Activated CD4-positive, alpha-beta T cell treated with anti-CD3 and anti-CD28 coated beads, Interleukin-2, Interleukin-6, amounts not matched to agents 100 ng/mL and 50 ng/mL, durations not matched to agents 16 hours and 8 hours (primary cell): ENCODE measurements at regions not wholly inside any gene's neighbourhood (a gene's known extent, or its start where the extent isn't known, plus 50 kb on each side); places are given as distances from the start of the nearest gene placed in this dataset.

Experiments
- DNase-seq: peaks from one replicate; pipeline ENCODE4 v3.0.0-alpha.2; 2020

DNA sequence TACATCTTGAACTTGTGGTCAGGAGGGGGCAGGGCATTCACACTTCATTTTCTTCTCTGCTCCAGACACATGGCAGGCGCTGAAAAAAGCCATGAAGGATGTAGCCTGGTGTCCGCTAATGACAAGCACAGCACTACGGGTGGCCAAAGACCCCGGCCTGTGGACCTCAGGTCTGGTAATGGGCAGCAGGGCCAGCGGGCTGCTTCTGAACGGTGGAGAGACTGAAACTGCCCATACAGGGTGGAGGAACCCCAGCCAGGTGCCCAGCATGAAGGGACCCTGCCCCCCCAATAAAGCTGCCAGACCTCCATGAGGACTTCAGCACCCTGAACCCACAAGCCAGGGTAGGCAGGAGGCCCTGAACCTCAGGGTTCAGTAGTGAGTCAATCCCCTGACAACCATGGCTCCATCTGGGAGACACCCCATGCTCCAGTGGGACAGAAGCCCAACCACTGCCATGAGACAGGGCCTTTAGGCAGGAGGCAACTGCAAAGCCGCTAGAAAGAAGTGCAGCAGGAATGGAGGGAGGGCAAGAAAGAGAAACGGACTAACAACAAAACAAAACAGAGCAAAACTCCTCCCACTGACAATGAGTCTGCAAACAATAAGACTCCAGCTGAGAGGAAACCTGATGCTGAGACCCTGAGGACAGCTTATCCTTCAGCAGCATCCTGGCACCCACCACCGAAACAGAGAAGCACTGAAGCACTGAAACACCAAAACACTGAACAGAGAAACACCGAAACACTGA, 140.2 kb upstream of the PPP2R2D start:
- no peak for DNase-seq

DNA sequence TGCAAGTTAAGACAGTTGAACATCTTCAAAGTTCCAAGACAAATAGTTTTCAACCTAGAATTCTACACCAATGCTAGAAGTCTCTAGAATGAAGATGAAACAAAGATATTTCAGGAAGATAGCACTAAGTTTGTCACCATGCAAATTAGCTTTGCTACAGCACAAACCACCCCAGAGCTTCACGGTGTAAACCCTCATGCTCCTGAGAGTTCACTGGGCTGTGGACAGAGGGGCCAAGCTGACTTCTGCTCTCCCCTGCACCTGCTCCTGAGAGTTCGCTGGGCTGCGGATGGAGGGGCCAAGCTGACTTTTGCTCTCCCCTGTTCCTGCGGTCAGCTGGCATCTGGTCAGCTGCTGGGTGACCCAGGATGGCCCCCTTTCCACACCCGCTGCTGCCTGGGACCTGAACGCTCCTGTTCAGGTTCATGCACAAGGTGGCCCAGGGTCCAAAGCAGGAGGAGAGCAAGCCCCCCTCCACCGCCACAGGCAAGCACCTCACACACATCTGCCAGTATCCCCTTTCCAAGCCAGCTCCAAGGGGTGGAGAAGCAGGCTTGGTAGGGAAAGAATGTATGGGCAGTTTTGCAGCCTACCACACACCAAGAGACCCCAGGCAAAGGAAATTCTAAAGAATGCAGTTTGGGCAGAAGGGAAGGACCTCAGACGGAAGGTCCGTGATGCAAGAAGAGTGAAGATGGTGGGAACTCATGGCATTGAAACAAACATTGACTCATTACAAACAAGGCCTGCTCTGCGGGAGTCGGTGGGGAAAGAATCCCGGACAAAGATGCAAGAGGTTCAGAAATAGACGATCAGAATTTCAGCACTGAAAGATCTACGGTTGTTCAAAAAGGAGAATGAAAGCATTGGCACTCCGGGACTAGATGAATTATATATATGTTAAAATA, 137.8 kb upstream of the PPP2R2D start:
- no peak for DNase-seq

DNA sequence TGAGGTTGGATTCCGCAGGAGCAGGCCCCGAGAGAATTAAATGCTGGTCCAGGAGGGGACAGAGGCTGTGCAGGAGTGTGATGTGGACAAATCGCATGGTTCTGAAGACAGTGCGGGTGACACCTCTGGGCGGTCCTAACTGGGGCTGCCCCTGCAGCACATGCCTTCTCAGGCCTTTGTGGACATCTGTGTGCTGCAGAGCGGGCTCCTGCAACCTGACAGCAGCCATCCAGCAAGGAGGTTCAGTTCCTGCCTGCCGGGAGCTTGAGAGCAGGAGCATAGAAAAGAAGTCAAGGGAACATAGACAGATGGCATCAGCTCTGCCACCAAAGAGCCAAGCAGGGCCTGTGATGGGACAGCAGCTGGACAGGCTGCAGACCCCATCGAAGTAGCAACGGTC, 135.9 kb upstream of the PPP2R2D start:
- DNase-seq: no peak

DNA sequence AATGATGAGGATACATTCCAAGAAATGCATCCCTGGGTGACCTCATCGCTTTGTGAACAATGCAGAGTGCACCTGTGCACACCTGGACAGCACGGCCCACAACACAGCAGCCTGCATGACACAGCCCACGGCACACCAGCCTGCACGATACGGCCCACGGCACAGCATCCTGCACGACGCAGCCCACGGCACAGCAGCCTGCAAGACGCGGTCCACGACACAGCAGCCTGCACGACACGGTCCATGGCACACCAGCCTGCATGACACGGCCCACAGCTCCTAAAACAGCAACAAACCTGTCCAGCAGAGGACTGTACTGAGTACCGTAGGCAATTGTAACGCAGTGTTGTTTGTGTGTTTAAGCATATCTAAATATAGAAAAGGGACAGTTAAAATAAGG, 134.7 kb upstream of the PPP2R2D start:
- no peak for DNase-seq

DNA sequence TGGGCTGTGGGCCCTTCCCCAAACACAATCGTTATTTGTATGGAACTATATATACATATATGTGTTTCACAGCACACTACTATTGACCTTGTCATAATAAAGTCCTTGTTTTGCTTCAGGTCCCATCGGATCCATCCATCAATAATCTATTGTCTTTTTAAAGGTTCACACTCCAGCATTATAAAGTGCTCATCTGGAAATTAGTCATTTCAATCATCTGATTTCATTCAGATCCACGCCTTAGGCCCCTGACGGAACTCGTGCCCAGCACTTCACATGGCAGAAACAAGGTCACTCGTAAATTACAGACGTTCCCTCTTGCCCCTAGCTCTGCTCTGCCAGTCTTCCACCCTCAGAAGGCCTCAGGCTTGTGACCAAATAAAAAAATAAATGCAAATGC, 133.1 kb upstream of the PPP2R2D start:
- DNase-seq: no peak

DNA sequence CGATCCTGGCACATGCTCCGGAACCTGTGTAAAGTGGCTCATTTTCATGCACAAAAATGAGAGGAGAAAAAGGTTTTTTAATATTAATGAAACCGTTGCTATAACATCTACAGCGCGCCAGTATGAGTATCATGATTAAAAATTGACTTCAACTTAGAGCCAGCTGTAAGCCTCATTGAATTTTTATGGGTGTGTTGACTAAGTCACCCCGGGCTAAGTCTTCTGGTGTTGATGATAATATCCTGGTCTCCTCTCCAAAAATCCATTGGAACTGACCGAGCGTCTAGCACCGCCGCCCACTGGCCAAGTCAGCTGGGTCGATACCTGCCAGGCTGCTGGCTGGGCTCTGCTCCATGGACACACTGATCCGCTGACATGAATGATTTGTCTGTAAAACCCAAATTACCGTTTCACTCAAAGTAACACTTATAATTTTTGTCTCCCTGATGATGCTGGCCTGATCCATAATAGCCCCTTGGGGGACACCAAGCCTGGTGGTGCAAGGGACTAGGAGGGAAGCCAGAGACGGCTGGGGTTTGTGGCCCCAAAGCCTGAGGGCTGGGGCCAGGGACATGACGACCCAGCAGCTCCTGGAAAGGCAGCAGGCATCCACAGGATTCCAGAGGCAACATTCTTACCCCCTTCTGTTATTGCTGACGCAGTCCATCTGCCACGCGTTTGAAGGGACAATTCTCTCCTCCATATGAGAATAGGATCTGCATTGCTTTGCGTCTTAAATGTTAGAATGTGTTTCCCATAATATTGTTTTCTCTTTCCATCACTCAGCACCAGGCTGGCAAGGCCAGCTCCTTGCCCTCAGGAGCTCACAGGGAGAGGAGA, 131.0 kb upstream of the PPP2R2D start:
- DNase-seq: no peak

DNA sequence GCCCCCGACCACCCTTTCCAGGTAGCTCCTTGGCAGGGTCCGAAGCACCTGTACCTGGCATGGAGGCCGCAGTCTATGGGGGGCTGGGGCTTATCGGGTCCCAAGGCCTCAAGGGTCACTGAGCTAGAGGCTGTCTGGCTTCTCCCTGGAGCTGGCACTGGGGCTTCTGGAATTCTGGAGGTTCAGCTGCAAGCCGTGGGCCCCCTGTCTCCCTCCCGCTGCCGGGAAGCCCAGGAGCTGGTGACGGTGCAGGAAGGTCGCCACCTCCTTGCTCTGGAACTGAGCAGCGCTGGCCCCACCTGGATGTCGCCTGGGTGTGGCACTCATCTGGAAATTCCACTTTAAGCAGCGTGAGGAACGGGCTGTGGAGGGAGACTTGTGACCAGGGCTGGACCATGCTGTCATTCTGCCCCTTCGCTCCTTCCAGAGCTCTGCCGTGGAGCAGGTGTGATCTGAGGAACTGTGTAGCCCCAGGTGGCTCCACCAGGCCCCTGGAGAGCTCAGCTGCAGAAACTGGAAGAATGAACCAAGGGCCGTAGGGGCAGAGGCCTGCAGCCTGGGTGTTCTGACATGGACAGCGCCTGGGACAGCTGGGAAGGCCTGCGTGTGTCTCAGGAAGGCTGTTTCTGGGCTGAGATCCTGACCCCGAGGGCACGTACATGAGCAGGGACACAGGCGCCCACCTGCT, 129.7 kb upstream of the PPP2R2D start:
- DNase-seq: no peak

DNA sequence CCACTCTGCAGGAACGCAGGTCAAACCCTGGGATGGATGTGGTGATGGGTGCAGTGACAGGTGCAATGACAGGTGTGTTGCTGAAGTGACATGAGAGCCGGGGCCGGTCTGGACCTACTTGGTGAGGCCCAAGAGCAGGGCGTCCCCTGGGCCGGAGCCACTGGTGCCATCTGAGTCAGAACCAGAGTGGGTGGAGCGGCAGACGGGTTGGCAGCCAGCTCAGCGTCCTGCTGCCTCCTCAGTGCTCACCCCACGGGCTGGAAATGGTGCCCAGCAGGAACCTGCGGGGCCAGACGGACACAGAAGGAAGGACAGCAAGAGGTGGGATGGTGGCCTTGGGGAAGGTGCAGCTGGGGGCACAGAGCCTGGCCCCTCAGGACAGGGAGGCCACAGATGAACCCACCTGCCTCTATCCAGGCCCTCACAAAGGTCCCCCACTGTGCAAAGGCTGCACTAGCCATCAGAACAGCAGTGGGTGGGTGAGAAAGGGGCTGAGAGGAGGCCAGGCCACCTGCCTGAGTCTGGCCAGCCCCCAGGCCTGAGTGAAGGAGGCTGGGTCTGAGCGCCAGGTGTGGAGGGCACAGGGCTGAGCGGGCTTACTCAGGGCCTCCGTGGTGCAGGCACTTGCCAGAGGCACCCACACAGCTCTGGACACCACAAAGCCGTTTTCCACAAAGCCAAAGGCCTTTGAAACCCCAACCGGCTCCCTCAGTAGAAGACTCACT, 129.0 kb upstream of the PPP2R2D start:
- DNase-seq: no peak

DNA sequence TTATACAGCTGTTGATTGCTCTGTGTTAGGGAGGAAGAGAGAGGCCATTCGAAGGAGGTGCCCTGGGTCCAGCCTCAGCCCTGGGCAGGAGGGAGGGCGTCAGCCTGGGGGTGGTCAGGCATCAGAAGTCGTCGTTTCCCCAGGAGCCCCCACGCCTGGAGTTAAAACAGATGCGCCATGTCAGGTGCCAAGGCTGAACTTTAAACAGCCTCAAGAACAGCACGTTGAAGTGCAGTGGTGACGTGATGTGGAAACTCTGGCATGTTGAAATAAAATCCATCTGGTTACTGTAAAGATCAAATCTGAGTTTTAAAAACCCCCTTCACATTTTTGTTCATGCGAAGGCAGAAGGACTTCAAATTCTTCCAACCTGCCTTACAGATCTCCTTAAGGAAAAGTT, 128.4 kb upstream of the PPP2R2D start:
- no peak for DNase-seq

DNA sequence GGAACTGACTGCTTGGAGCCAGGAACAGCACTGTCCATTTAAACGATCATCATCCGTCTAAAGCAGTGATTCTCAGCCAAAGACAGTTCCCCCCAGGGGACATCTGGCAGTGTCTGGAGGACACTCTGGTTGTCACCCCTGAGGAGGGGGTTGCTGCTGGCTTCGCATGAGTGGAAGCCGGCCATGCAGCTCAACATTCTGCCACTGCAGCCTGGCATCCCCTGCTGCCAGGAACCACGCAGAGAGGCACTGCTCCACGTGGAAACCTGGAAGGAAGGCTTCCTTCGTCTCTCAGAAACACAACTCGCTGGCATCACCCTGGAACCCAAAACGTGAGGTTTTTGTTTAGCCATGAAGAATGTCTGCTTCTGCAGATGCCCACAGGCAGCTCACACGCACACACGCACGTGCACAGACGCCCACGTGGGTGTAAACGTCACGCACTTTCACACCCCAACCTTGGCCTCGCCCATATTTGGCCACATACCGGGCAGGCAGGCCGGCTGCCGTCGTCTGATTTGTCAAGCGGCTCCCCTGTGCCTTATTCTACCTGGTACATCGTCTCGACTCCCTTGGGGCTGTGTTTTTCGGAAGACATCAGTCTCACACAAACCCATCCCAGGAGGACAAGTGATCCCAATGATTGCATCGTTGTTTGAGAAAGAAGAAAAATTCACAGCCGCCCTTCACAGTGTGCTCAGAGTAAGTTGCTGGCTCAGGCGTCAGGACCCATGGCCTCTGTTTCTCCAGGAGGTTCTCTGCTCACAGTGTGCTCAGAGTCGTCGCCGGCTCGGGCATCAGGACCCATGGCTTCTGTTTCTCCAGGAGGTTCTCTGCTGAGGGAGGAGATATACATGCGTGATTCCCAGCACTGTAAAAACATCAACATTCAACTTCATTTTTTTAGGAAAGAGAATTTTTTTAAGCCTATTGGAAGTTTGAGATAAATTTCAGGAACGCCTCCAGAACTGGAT, 127.2 kb upstream of the PPP2R2D start:
- no peak for DNase-seq

DNA sequence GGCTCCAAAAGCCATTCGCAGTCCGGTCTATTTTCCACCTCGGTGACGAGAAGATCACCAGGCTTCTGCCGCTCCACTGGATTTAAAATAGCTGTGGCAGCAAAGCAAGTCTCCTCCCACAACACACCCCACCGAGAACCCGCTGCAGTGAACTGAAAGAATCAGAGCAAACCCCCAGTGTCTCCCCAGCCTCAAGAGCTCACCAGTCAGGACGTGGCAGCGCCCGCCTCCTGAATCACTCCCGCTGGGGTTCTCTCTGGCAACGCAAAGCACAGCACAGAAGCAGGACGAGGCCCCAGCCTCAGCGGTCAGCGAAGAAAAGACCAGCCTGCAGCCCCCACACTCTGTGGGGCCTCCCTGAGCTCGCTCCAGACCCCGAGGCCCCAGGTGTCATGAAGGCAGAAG, 126.1 kb upstream of the PPP2R2D start:
- DNase-seq: no peak

DNA sequence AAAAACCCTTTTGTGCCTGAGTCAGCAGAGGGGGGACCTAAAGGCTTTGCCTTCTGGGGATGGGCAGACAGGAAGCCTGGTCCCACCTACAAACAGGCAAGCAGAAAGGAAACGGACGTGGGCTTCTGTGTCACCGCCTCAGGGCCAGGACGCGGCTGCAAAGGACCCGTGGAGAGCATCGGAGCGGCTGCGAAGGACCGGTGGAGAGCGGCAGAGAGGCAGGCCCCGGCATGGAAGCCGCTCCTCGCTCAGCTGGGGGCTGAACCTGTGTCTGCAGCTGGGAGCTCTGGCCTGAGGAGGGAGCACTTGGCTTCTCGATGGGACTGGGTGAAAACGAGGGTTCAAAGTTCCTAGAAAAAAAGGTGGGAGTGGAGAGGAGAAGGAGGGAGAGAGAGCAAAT, 125.4 kb upstream of the PPP2R2D start:
- DNase-seq: no peak

DNA sequence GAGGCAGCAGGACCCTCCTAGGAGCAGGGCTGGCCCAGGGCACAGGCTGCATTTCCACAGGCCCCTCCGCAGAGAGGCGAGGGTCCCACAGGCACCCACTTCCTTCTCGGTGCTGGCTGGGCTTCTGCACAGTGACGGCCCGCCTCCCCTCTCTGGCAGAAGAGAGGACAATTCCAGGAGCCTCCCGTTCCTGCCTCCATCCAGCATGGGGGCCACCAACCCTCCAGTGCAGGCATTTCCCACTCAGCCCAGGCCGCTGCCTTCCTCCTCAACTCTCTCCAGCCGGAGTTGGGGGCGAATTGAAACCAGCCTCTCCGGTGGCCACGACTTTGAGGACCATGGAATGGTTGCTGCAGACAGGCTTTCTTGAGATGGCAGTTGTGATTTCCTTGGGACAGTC, 125.0 kb upstream of the PPP2R2D start:
- DNase-seq: no peak

DNA sequence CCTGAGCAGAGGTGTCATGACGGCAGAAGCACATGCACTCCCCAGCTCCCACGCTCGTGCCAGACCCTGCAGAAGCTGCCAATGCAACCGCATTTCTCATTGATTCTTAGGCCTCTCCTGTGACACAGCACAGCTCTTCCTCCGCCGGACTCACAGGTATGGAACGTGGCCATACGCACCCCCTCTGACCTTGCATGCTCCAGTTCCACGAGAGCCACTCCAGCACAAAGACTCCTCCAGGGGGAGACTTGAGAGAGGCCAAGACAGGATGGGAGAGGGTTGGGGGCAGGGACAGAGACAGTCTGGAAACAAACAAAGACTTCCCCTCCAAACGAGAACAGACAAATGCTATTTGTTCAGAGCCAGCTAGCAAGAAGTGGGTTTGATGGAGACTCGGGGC, 124.3 kb upstream of the PPP2R2D start:
- DNase-seq: no peak

DNA sequence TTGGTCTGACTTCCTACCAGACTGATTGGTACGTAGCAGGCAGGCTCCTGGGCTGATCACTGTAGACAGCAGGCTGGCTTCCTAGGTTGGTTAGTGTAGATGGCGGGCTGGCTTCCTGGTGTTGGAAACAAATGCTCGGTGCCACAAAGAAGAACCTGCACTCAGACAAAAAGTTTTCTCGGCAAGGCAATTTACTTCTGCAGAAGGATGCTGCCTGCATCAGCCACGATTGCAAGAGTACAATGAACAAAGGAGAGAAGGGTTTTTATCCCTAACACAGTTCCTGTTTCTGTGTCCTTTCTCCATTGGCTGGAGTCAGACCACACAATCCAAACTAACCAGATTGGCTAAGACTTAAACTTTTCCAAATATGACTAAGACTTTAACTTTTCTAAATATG, 123.6 kb upstream of the PPP2R2D start:
- no peak for DNase-seq

DNA sequence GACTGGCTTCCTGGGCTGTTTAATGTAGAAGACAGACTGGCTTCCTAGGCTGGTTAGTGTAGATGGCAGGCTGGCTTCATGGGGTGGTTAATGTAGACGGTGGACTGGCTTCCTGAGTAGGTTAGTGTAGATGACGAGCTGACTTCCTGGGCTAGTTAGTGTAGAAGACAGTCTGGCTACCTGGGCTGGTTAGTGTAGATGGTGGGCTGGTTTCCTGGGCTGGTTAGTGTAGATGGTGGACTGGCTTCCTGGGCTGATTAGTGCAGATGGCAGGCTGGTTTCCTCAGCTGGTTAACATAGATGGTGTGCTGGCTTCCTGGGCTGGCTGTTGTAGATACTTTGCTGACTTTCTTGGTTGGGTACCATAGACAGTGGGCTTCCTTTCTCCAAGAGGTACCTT, 122.9 kb upstream of the PPP2R2D start:
- no peak for DNase-seq

DNA sequence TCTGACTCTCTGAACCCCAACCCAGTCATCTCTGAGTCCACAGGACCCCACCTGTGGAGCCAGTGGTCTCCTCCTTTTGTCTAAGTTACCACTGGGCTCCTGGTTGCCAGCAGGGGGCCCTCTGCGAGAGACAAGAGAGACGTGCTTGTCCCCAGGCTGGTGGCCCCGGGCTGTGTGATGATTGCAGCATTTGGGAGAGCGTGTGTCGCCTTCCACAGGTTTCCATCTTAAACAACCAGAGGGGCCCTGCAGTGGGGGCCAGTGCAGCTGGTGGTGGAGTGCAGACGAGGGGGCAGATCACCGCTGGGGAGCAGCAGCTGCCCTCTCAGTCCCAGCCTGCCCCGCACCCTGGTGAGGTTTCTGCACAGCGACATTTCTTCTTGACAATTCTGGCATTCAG, 122.4 kb upstream of the PPP2R2D start:
- no peak for DNase-seq

DNA sequence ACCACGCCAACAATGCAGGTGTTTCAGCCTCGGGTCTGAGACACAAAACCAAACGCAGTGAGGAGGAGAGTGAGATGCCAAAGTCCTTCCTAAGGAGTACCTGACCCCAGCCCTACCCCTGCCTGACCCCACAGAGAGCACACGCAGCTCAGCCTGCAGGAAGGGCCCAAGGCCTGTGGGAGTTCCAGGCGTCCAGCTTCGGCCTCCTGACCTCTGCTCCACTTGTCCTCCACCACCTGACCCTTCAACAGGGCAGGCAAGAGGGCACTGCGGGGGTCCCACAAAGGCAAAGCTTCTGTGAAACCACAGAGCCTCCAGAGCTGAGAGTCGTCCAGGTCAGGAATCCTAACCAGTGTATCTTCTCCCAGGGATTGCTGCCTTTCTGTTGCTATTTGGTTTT, 122.0 kb upstream of the PPP2R2D start:
- no peak for DNase-seq

DNA sequence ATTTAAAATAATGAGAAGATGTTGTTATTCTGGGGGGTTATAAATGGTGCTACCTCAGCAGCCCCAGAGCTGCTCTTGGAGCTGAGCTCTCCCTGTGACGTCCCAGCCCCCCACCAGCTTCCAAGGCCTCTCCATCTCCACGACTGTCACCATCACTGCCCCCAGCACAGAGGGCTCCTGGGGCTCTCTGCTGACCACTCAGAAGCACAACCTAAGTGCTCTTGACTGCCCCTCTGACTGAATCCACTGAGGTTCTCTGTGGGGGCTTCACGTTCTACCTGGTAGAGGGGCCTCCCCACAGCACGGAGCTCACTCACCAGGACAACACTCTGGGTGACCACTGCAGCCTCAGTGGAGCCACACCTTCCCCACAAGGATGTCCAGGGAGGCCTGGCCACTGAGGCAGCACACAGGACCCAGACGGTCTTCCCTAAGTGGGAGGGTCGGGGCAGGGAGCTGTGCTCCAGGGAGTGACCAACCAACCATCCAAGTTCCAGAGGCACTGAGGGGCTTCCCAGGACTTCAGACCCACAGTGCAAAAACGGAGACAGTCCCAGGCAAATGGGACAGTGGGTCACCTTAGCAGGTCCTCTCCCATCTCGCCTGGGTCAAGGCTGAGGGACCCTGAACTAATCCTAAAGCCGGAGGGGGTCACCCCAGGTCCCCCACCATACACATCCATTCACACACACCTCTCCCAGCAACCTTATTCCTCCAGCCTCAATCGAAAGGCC, 121.0 kb upstream of the PPP2R2D start:
- DNase-seq: no peak

DNA sequence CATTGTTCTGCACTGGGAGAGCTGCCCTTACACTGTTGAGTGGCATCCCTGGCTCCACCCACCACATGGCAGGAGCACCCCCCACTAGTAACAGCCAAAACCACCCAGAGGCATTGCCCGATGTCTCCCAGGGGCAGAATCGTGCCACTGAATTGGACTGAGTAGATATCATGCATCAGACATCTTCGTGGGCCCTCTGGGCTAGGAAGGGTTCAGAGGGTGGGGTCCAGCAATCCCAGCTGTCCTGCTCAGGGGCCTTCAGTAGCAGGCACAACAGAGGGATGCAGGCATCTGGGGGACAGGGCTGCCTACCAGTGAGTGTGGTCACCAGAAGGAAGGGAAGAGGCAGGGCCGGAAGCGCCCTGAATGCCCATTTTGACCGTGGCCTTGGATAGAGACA, 119.7 kb upstream of the PPP2R2D start:
- no peak for DNase-seq
